HG03066 (cell line): ENCODE measurements at regions not wholly inside any gene's neighbourhood (a gene's known extent, or its start where the extent isn't known, plus 50 kb on each side); places are given as distances from the start of the nearest gene placed in this dataset.
"Not testable (repeated sequence)": the region's sequence is repeated elsewhere in the genome, so short reads cannot be mapped to it uniquely, and the experiment has no call there.

Experiments
- ATAC-seq: cut with Tn5 transposase; IDR thresholded peaks from one replicate; pipeline ENCODE4 v1.9.1; 2021; ENCODE audit warnings: low read depth; ENCODE audit not compliant: unreplicated experiment

DNA sequence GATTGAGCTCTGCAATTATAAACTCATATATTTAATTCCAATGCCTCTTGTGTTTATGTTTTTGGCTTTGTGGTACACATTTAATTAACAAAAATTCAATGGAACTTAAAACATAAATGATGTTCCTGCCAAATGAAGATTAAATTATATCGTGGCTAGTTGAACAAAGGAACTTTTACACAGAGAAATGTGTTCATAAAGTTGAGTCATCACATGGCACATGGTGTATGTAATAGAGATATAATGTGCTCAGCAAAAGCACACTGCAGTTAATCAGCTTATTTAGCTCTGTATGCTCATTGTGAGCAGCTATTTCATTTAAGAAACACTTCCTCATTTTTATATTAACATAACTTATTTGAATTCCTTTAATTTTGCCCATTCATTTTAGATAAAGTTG is 1295.6 kb upstream of the CITED2 start:
- no peak for ATAC-seq

DNA sequence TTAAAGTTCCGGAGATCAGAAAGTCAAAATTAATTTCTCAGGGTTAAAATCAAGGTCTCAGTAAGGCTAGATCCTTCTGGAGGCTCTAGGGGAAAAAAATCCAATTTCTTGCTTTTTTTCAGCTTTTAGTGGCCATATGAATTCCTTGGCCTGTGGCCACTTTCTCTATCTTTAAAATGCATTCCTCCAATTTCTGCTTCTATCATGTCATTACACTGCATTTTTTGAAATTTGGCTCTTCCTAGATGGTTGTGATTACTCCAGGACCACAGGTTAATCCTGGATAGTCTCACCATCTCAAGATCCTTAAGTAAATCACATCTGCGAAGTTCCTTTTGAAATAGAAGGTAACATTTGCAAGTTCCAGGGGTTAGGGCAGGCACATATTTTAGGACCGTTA is 1294.9 kb upstream of the CITED2 start:
- no peak for ATAC-seq

DNA sequence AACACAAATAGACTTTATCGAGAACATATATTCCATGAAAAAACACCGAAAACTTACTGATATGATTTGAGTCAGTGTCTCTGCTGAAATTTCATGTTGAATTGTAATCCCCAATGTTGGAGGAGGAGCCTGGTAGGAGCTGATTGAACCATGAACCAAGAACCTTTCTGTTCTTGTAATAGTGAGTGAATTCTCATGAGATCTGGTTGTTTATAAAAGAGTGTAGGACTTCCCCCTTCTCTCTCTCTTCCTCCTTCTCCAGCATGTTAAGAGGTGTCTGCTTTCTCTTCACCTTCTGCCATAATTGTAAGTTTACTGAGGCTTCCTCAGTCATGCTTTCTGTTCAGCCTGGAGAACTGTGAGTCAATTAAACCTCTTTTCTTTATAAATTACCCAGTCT is 1289.3 kb upstream of the CITED2 start:
- ATAC-seq = no peak

DNA sequence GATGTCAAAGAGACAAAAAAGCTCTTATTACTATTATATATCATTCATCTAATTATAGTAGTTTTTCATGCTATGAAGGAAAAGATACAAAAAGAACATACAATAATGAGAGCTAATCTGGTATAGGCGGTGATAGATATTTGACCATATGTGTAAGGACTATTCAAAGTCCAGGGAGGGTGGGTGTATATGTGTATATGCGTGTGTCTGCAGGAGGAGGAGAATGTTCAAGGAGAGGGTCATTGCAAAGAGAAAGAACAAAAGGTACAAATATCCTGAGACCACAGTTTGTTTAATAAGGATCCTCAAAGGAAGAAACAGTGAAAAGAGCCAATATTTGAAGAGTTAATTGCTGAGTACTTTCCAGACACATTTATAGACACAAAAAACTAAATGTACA is 1288.6 kb upstream of the CITED2 start:
- no peak for ATAC-seq

DNA sequence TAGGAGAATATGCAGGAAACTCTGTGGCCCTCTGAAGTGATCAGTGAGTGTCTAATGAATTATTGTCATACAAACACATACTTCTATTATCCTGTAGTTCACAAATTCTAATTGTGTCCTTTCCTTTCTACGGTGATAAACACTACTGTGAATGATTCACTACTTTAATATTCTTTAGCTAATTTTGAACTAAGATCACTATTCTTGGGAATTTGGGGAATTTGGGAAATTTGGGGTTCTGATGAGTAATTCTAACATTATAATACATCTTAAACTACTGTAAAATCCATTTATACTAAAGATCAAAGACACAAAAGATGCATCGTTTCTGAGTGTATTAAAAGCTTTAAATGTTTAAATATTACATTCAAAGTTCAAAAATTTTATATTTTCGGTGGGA is 1287.2 kb upstream of the CITED2 start:
- no peak for ATAC-seq

DNA sequence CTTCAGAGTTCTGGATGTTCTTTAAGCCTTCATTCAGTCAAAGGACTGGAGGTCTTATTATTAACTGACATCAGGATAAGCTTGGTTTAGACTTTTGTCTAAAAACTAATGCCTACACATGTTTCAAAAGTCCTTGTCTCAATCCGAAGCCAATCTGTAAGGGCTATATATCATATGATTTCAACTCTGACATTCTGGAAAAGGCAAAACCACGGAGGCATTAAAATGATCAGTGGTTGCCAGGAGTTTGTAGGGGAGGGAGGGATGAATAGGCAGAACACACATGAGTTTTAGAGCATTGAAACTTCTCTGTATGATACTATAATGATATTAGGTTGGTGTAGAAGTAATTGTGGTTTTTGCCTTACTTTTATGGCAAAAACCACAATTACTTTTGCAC is 1285.8 kb upstream of the CITED2 start:
- no peak for ATAC-seq

DNA sequence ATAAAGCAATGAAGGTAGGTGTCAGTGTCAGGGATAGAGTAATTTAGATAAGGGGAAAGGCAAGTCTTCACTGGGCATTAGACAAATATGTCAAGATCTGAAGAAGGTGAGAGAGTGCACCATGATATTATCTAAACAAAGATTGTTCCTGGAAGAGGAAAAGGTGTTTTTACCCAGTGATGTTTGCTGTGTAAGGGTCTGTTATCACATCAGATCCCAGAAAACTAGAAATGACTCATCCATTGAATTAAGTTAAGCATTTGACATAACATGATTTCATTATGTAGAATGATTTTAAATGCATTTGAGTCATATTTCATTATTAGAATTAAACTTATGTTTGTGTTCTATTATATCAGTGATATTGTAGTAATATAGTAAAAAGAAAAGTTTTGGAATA is 1279.5 kb upstream of the CITED2 start:
- no peak for ATAC-seq

DNA sequence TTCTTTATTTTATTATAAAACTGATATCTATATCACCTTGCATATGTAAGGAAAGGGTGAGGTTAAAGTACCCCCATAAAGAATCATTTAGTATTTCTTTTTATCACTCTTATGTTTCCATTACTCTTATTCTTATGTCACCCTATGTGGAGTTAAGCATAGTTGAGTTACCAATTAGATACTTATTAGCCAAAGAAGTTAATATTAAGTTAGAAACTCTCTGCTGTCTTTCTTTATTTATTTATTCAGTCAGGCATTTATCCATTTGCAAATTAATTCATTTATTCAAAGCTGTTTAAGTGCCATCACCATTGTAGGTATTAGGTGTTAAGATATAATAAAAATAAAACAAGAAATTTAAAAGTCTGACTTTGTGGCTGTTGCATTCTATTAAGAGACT is 1279.1 kb upstream of the CITED2 start:
- ATAC-seq = no peak

DNA sequence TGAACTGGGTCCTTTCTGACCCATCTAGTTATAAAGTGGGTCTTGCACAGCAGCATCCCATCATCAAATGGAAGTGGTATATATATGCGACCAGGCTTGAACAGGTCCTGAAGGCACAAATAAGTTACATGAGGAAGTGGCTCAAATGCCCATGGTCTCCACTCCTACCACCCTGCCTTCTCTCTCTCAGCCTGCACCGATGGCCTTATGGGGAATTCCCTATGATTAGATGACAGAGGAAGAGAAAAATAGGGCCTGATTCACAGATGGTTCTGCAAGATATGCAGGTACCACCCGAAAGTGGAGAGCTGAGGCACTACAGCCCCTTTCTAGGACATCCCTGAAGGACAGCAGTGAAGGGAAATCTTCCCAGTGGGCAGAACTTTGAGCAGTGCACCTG is 1275.1 kb upstream of the CITED2 start:
- ATAC-seq = not testable (repeated sequence)

DNA sequence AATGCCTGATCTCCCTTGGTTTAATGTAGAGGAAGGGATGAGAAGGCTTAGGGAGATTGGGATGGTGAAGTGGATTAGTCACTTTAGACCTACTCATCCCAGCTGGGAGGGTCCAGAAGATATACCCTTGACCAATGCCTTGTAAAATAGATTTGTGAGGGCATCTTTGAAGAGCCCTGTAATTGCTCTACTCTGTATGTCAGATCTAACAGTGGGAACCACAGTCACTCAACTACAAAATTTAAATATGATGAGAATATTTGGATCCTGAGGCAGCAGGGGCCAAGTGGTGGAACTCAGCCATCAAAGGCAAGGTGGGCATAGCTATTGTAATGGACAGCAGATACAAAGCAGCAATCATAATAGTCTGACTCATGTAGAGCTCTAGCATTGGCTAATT is 1272.9 kb upstream of the CITED2 start:
- ATAC-seq = not testable (repeated sequence)

DNA sequence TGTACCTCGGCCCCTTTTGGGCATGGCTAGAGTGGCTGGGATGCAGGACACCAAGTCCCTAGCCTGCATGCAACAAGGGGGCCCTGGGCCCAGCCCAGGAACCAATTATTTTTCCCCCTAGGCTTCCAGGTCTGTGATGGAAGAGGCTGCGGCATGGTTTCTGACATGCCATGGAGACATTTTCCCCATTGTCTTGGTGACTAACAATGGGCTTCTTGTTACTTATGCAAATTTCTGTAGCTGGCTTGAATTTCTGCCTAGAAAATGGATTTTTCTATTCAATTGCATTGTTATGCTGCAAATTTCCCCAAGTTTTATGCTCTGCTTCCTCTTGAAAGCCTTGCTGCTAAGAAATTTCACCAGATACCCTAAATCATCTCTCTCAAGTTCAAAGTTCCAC is 1269.6 kb upstream of the CITED2 start:
- no peak for ATAC-seq

DNA sequence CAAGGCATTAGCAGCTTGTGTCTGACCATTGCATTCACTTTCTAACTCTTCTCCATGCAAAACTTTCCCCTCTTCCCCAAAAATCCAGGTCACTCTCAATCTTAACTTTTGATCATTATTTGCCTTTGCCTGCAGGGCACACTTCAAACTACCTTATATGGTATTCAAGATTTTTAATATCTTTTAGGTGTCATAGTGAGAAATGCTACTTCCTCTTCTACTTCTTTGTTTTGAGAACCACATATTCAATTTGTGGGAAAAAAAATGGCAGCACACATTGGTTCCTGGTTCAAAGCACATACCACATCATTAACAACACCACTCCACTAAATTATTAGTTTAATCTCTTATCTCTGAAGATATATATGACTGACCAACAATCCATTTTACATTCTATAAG is 1267.0 kb upstream of the CITED2 start:
- ATAC-seq = no peak

DNA sequence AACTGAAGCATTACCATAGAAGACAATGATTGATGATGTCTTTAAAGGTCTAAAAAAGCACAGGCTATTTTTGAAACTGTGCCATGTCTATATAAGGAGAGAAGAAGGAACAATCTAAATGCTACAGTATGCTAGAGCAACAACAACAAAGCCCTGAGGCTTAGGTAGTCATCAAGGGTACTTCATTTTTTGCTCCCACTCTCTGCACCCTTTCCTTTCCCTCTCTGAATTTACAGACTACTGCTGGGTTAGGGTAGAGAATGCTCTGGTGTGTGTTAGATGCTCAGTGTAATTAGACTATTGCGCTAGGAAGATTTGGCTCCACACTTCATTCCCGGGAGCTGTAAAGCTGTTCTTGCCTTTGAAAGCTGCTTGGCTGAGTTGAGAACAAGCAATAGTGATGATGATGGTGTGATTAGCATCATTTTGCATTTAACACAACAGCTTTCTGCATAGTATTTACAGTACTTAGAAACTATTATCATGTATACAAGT is 1262.5 kb upstream of the CITED2 start:
- ATAC-seq = no peak

DNA sequence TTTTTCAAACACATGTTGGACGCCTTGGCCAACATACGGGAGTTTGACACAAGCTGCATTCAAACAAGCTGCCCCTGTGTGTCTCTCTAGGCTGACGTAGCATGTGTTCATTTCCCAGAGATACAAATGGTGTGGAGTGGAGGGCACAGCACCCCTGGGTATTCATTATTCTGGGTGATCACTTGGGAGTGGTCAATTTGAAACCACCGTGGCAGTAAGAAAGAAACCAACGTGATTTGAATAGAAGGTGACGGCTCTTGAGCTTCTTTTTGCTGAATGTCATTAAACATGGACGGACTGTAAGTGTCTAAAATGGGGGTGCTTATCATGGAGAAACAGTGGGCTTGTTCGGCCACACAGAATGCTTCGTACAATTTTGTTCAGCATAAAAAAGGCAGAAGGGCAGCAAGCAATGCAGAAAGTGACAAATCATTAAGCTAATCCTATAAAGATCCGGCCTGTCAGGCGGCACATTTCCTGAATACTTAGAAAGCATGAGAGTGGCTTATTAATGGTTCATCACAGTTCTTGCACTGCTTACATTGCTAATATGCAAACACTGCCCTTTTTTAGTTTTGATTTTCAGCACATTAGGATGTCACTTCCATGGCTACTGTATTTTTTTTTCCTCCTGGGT is 1261.9 kb upstream of the CITED2 start:
- no peak for ATAC-seq

DNA sequence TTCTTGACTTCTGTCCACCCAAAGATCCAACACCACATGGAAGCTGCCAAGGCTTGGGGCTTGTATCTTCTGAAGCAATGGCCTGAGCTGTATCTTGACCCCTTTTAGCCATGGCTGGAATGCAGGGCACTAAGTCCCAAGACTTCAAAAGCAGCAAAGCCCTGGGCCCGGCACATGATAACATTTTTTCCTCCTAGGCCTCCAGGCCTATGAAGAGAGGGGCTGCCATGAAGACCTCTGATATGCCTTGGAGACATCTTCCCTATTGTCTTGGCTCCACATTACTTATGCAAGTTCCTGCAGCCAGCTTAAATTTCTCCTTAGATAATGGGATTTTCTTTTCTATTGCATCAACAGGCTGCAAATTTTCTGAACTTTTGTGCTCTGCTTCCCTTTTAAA is 1252.6 kb upstream of the CITED2 start:
- ATAC-seq = no peak

DNA sequence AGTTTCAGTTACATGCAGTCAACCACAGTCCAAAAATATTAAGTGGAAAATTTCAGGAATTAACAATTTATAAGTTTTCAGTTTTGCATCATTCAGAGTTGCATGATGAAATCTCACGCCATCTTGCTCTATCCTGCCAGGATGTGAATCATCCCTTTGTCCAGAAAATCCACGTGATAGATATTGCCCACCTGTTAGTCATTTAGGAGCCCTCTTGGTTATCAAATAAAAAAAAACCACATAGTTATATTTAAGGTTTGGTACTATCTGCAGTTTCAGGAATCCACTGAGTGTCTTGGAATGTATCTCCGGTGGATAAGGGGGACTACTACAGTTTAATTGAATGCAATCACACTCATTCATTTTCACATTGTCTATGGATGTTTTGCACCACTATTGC is 1249.0 kb upstream of the CITED2 start:
- ATAC-seq = no peak

DNA sequence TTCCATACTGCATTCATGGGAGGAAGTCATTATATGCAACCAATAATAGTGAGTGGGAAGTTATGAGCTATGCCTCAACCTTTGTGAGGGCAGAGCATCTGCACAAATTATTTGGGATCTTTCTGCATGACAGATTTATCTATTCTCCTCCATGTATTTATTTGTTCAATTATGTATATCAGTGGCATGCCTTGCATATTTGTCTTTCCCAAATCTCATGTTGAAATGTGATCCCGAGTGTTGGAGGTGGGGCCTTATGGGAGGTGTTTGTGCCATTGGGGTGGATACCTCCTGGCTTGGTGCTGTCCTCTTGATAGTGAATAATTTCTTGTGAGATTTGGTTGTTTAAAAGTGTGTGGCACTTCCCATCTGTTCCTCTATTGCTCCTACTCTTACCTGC is 1246.0 kb upstream of the CITED2 start:
- ATAC-seq = no peak

DNA sequence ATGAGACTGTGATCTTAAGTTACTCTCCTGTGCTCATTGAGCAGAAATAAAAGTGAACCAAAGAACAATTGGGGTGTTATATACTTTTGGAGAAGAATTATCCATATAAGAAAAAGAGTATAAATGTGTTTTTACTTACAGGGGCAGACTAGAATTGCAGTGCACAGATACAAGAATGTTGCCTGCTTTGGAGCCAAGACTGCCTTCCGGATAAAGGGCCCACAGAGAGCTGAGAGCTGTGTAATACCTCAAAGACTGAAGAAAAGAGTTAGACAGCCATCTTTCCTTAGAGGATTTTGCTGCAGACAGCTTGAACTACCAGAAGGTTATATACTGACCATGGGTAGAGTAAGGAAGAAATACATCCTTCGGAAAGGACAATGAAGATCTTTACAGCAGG is 1235.5 kb upstream of the CITED2 start:
- ATAC-seq = no peak

DNA sequence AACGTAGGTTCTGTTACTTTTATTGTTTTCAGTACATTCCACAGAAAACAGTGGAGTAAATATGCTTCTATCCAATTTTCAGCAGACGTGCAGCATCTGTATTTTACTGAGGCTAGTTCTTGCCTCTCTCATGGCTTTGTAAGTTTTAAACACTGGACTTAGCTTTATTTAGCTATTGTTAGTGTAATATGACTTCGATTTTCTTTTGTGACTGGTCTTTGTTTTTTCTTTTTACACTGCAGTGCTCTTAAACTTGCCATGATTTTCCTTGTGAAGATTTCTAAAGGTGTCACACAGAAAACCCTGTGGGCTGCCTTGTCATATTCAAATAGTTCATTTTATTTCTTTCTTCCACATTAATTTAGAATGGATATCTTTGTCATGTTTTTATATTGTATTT is 1234.9 kb upstream of the CITED2 start:
- ATAC-seq = no peak

DNA sequence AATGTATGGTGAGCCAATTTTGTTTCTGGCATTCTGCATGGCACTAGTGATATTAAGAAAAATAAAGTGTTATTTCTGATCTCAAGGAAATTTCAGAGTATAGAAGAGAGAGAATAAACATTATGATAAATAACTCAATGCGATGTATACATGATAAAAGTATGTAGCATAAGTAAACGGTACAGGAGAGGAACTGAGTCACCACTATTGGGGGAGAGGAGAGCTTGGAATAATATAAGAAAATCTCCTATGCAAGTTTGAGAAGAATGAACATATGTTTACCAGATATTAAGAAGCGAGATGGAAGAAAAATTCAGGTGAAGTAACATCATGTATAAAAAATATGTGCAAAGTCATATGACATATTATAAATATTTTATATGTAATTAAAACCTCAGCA is 1230.3 kb upstream of the CITED2 start:
- no peak for ATAC-seq

DNA sequence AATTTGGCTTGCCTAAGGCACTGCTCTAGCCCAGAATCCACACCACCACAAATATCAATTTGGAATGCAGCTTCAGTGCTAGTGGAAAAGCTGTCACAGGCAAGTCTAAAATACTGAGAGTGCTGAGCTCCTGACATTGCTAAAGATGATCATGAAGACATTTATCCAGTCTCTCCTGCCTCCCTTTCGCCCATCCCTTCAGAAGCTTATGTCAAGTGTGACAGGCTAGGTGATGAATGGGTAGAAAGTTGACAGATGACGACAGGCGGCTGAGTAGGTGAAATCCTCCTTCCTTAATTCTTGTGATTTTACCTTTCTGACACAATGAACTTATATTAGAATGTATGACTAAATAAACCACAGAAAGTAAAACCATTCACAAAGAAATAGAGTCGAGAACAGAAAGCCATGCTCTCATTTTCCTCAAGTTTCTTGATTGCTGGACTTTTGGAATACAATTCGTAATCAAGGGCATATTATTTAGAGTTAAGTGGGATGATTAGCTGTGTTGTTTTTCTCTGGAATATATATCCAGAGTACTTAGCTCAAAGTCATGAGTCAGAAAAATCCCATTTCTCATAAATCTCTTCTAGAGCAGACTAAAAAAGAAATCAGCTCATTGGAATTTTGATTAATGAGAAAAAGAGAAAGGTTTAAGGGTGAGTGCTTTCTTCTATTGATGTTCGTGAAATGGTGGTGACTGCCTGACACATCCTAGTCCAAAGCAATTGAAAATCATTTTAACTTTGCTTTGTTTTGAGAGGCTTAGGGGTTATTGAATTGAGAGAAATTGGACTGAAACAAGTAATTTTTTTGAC is 1228.2 kb upstream of the CITED2 start:
- no peak for ATAC-seq
